ENCODE measurements at regions not wholly inside any gene's neighbourhood (a gene's known extent, or its start where the extent isn't known, plus 50 kb on each side); places are given as distances from the start of the nearest gene placed in this dataset.
A peak's percentile ranks its signal among the peaks of the same experiment; 100 is the strongest.
"Not testable (repeated sequence)": the region's sequence is repeated elsewhere in the genome, so short reads cannot be mapped to it uniquely, and the experiment has no call there.

- no peak for DNase-seq
Measured at GRCh38 chr7:16265863-16266458, 155.4 kb downstream of the CRPPA start.

- DNase-seq: no peak
Measured at GRCh38 chr7:16264823-16265804, 156.2 kb downstream of the CRPPA start.

- DNase-seq: no peak
Measured at GRCh38 chr7:16264036-16264819, 157.1 kb downstream of the CRPPA start.

DNA sequence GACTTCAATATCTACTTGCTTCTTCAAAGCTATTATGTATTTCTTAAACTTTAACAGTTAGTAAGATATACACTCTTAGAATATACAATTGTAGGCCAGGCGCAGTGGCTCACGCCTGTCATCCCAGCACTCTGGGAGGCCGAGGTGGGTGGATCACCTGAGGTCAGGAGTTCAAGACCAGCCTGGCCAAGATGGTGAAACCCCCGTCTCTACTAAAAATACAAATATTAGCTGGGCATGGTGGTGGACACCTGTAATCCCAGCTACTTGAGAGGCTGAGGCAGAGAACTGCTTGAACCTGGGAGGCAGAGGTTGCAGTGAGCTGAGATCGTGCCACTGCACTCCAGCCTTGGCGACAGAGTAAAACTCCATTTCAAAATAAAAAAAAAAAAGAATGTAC is 158.0 kb downstream of the CRPPA start:
- DNase-seq: not testable (repeated sequence)

DNA sequence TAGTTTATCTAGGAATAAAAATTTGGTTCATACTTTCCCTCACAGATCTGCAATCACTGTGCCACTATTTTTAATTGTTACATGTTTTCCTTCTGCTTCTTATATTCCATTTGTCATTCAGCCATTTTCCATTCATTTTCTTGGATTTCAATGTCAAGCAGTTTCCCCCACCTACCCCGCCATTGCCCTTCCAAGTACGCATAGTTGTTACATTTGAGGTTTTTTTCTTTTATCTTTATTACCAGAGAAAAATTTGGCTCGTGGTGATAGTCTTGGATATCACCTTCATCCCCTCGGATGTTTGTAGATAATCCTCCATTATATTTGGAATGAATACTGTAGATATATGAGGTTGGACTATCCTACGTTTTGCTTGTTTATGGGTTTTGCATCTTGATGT is 159.7 kb downstream of the CRPPA start:
- no peak for DNase-seq

- no peak for DNase-seq
Measured at GRCh38 chr7:16261100-16261499, 160.2 kb downstream of the CRPPA start.

DNA sequence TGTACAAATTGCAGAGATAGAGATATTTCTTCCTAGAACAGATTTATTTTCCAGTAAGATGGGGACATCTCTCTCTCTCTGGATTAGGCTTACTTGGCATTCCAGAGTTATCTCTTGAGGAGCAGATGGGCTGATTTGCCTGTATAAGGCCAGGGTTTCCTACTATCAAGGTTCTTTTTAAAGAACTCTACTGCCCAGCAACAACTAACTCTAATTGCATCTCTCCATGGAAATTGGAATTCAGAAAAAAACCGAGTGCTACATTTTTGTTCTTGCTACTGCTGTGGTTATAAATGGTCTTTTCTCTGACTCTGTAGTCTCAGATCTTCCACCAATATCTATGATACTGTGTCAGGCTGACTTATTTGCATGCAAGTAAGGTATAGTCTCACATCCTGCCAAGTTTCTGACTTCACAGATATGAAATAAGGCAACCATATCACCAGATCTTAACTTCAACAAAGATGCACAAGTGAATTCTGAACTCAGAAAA is 161.1 kb downstream of the CRPPA start:
- DNase-seq: no peak

- DNase-seq: not testable (repeated sequence)
Measured at GRCh38 chr7:16256419-16256818, 164.9 kb downstream of the CRPPA start.

- not testable (repeated sequence) for DNase-seq
Measured at GRCh38 chr7:16255952-16256351, 165.4 kb downstream of the CRPPA start.

DNA sequence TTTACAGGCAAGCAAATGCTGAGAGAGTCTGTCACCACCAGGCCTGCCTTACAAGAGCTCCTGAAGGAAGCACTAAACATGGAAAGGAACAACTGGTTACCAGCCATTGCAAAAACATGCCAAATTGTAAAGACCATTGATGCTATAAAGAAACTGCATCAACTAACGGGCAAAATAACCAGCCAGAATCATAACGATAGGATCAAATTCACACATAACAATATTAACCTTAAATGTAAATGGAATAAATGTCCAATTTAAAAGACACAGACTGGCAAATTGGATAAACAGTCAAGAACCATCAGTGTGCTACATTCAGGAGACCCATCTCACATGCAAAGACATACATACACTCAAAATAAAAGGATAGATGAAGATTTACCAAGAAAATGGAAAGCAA is 170.7 kb downstream of the CRPPA start:
- DNase-seq: not testable (repeated sequence)

DNA sequence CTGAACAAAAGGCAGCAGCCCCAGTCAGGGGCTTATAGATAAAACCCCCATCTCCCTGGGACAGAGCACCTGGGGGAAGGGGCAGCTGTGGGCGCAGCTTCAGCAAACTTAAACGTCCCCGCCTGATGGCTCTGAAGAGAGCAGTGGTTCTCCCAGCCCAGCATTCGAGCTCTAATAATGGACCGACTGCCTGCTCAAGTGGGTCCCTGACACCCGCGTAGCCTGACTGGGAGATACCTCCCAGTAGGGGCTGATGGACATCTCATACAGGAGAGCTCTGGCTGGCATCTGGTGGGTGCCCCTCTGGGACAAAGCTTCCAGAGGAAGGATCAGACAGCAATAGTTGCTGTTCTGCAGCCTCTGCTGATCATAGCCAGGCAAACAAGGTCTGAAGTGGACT is 172.1 kb downstream of the CRPPA start:
- not testable (repeated sequence) for DNase-seq

DNA sequence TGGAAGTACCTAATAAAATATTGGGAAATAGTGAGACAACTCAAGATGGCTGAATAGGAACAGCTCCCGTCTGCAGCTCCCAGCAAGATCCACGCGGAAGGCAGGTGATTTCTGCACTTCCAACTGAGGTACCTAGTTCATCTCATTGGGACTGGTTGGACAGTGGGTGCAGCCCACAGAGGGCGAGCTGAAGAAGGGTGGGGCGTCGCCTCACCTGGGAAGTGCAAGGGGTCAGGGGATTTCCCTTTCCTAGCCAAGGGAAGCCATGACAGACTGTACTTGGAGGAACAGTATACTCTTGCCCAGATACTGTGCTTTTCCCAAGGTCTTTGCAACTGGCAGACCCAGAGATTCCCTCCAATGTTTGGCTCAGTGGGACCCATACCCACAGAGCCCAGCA is 172.8 kb downstream of the CRPPA start:
- DNase-seq: not testable (repeated sequence)

DNA sequence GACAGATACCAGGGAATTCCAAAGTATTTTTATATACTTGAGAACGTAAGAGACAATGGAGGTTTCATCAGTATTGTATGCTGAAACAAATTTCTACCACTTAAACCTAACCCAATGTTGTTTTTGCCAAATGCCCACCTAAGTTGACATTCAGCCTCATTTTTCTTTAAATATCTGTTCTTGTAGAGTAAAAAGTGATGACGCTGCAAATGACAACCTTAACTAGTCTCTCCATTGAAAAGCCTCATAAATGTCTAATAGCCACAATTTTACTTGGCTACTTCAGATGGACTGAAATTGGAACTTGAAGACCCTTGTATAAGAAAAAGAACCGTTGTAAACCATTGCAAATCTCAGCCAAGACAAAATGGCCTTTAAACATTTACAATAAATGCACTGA is 176.9 kb downstream of the CRPPA start:
- no peak for DNase-seq

DNA sequence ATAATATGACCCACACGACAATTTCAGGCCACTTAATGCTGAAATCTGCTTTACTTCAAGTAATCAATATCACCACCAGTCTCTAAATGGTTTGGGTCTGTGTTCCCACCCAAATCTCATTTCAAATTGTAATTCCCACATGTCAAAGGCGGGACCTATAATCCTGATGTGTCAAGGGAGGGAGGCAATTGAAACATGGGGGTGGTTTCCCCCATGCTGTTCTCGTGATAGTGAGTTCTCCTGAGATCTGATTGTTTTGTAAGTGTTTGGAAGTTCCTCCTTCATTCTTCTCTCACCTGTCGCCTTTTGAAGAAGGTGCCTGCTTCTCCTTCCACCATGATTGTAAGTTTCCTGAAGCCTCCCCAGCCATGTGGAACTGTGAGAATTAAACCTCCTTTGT is 178.4 kb downstream of the CRPPA start:
- no peak for DNase-seq

DNA sequence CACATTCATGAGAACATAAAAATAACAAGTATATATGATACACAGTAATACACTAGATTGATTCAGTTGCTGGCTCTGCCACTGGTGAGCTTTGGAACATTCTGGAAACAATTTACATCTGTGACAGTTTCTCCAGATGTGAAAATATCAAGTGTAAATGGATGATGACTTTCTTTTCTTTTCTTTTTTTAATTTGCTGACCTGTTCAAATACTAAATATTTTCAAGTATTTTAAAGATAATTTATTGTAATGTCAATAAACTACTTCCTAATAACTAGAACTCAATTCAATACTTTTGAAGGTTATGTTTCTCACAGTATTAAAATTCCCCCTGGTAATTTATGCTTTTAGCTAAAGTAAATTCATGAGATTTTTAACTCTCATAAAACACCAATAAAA is 180.3 kb downstream of the CRPPA start:
- no peak for DNase-seq

GRCh38 chr7:16236381-16236780 is 185.0 kb downstream of the CRPPA start:
- DNase-seq: no peak

DNA sequence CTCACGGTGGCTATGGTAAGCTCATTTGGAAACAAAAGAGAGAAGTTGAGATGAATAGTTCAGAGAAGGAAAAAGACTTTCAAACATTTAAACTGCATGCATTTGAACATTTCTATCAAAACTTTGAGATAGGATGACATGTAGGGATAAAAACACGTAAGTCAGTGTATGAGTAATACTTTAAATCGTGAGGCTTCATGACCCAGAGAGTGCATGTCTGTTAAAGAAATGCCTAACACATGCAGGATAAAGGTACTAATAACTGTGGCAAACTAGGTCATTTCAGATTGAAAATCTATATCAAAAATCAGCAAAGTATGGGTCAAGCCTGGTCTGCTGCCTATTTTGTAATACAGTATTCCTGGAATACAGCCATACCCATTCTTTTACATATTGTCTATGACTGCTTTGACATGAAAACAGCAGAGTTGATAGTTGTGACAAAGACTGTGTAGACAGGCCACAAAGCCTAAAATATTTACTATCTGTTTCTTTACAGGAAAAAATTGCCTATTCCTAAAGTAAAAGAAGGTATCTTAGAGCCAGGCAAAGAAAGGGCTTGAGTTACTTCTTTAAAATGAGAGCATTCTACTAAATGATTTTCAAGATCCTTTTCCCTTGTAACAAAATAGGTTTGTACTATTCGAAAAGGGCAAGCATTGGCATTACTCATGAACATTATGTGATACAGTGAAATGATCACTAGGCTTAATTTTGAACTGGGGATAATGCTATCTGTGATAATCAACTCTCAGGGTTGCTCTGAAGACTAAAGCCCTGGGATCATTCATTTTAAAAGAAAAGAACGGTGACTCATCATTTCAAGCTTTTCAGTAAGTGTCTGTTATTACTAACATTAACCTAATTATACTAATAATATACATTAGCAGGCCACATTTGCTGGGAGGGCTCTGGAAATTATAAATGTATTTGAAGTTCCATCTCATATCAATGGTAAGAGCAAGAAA is 185.9 kb downstream of the CRPPA start:
- DNase-seq: no peak

DNA sequence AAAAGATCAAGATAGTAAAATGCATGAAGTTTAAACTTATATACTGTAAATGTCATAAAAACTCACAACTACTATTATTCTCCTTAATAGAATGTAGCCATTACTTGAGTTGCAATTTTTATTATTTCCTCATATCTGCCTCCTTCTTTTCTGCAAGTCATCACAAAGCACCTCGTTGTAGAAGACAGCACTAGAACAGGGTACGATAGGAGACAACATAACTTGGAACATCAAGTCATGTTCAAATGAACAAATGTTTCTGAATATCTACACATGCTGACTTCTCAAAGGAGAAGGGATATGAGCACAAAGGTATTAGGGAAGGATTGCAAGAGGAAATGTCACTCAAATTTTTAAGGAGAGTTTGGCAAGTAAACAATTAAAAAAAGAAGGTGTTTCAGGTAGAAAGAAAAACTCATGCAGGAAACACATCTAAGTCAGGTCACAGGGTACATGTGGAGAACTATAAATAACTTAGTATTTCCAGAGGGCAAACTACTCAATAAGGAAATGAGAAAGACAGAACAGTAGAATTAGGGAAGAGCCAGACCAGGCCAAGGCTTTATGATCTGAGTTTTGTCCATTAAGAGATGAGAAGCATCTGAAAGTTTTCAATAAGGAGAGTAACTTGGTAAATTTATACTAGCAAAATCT is 186.7 kb downstream of the CRPPA start:
- DNase-seq: no peak

DNA sequence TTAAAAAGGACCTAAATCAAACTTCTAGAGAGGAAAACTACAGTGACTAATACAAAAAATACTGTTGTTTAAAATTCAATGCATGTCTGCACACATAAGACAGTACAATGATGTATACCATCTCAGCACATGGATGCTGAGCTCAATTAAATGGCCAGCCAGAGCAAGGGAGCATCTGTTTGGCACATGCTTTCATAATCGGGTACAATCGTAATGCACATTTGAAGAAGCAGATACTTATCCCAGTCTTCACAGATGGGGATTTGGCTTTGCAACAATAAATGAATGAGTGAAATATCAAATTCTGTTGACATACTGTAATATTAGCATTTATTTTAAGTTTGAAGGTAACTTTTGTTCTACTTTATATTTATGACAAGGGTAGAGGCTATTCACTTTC is 187.8 kb downstream of the CRPPA start:
- no peak for DNase-seq

GRCh38 chr7:16232273-16232672 is 189.1 kb downstream of the CRPPA start:
- no peak for DNase-seq

DNA sequence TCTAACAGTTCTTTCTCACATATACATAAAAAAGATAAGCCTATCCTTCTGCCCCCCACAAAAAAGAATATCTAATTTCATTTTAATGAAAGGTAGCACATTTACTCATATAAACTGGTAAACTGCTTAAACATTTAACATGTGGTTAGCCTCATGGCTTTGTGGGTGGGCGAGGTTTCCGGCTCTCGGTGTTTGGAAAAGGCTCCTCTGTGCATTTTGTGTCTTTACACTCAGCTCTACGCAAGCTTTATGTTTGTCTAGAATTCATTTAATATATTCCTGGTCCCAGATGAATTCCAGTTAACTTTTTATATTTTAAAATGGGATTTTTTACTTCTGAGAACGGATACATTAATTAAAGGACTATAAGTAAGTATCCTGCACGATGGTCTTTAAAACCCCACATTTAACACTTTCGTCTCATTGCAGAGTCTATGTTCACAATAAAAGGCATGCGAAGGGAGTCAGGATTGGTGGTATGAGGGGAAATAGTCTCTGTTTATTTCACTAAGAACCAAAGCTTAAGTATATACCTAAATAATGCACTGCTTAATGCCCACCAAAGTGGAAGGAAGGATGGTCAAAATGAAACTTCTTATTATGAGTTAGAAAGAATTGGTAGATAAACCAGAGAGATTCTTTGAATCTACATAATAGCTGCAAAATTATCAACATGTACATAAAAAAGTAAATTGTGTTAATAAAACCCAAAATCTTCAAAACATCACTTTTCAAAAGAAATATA is 197.2 kb downstream of the CRPPA start:
- DNase-seq: peak; percentile 11

All from stimulated activated CD4-positive, alpha-beta T cell treated with anti-CD3 and anti-CD28 coated beads, Interleukin-4, amount 100 ng/mL, for 24 hours (primary cell).